GM12872 (cell line): ENCODE measurements at regions not wholly inside any gene's neighbourhood (a gene's known extent, or its start where the extent isn't known, plus 50 kb on each side); places are given as distances from the start of the nearest gene placed in this dataset.

Experiments
- TF ChIP-seq, protein P1 (sequence below): IDR thresholded peaks from 3 replicates; pipeline ENCODE4 v1.5.1; 2011; ENCODE audit warnings: low read depth, mild to moderate bottlenecking, low read length, moderate library complexity; ENCODE audit not compliant: insufficient read depth

DNA sequence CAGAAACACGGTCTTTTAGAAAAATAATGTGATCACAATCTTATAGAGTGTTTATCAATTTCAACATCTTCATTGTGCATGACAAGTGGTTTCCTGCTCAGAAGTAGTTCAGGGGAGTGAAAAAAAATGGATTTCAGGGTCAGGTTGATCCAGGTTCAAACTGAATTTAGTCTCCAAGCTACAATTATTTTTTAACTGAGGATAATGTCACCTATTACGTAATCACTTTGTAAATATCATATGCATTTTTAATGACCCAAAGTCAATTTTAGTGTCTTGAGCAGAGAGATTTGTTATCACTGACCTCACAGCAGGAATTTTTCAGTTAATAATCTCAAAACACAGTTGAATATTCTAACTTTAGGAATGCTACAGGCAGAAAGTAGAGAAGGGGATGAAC is 627.2 kb upstream of the LUZP2 start:
- TF ChIP-seq, protein P1, sequence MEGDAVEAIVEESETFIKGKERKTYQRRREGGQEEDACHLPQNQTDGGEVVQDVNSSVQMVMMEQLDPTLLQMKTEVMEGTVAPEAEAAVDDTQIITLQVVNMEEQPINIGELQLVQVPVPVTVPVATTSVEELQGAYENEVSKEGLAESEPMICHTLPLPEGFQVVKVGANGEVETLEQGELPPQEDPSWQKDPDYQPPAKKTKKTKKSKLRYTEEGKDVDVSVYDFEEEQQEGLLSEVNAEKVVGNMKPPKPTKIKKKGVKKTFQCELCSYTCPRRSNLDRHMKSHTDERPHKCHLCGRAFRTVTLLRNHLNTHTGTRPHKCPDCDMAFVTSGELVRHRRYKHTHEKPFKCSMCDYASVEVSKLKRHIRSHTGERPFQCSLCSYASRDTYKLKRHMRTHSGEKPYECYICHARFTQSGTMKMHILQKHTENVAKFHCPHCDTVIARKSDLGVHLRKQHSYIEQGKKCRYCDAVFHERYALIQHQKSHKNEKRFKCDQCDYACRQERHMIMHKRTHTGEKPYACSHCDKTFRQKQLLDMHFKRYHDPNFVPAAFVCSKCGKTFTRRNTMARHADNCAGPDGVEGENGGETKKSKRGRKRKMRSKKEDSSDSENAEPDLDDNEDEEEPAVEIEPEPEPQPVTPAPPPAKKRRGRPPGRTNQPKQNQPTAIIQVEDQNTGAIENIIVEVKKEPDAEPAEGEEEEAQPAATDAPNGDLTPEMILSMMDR = no peak

DNA sequence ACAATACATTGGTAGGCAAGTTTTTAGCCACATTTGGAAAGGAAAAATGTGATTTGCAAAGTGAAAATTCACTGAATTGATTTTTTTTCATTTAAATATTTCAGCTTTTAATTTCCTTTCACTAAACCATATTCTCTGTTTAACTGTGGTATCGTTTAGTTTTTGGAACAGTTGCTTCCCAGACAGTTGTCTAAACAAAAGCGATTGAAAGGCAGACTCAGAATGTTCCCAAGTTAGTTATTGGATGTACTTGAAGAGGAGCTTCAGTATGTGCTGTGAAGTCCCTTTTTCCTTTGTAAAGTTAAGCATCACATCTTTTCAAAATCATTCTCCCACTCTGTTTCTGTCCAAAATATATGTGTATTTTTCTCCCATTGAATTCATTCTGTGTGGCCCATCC is 623.4 kb upstream of the LUZP2 start:
- TF ChIP-seq, protein P1 = no peak

DNA sequence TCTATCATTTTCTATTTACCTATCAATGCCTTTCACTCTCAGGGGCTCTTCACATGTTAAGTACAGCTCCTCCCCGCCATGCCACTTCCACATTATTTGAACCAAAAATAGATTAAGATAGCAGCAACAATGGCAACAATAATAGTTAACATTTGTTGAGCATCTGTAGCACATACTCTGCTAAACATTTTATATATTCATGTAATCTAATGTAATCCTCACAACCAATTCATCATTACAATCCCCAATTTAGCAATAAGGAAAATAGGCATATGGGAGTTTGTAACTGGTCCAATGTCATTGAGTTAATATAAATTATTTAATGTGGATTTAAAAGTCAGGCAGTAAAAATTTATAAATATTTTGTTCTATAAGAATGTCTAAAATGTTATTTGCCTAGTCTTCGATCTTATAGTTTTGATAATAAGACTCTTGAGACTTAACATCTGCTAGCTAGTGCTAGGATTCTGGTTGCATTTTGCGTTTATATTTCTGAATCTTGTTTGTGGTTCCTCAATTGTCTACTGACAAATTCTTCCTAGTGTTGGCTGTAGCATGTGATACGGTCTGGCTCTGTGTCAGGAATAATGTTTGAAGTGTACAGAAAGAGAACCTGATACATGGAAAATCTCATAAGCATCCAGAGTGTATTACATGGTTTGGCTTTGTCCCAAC is 621.5 kb upstream of the LUZP2 start:
- TF ChIP-seq, protein P1 = no peak

DNA sequence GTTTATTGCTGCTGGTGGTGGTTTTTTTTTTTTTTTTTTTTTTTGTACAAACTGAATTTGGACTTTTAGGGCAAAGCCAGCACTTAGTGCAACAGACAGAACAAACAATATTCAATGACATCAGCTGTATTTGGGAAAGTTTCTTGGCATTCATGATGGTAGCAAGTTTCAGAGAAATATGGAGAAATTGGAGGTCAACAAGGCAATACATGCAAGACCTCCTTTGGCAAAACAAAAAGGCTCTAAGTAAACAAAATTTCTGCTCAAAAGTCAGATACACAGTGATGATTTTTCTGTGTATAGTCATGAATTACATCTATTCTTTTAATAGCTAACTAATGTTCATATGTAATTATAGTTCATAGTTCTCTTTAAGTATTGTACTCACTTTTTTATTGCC is 612.5 kb upstream of the LUZP2 start:
- TF ChIP-seq, protein P1 = no peak

DNA sequence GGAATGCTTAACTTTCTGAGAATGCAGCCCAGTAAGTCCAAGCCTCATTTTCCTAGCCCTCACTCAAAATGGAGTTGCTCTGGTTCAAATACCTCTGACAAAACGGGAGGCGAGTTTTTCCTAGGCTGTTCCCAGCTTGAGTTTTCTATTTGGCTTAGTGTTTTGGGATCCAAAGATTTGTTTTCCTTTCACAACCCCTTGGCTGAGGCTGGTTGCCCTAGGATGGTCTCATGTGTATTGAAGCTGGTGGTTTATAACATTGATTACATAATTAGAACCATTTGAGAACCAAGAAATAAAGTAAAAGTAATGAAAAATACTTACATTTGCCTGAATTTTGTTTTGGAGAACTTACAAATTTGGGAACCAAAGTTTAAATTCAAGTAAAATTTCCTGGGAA is 611.1 kb upstream of the LUZP2 start:
- TF ChIP-seq, protein P1 = no peak

DNA sequence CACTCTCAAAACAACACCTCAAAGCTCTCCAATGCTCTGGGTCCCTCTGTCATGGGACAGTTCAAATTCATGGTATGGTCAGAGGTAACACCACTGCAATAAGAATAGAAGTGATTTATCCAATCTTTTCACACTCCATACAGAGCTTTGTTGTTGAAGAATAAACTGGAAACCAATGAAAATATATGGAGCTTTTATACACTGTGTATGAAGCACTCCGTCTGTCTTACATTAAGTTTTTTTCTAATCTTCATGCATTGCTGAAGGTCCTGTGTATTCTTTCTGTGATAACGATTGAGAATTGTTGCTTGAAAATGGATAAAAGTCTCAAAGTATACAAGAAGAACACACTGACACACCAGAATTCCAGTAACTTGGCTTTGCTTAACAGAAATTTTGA is 603.7 kb upstream of the LUZP2 start:
- TF ChIP-seq, protein P1 = no peak

DNA sequence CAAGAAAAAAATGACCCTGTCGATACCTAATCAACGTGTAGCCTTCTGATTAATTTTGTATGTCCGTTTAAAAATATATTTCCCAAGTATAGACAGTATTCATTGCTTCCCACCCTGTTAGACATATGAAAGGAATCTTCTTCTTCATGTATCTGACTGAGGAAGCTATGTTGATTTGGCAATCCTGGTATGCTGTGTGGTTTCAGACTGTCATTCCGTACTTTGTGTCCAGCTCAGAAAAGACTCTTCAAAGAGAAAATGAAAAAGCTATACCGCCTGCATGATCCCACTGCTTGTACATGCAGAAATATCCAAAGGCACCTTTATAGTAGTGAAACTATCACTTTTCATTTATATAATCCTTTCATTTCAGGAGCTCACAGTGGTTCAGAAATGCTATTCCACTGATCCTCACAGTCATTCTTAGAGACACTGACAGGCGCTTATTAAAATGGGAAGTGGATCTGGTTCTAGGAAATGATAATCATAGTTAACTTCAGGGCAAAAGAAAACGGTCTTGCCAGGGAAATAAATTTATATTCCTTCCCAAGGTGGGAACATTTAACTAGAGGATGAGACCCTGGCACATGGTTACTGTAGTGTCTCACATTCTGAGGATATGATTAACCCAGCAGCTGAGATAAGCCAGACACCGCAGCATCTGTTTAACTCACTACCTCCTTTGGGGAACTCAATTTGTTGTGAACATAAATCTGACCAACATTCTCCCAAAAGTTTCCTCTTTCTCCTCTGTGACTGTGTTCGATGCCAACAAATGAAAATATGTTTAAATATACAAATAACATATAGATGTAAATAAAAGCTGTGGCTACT is 599.2 kb upstream of the LUZP2 start:
- TF ChIP-seq, protein P1 = no peak
